ENCODE measurements at regions not wholly inside any gene's neighbourhood (a gene's known extent, or its start where the extent isn't known, plus 50 kb on each side); places are given as distances from the start of the nearest gene placed in this dataset.

DNA sequence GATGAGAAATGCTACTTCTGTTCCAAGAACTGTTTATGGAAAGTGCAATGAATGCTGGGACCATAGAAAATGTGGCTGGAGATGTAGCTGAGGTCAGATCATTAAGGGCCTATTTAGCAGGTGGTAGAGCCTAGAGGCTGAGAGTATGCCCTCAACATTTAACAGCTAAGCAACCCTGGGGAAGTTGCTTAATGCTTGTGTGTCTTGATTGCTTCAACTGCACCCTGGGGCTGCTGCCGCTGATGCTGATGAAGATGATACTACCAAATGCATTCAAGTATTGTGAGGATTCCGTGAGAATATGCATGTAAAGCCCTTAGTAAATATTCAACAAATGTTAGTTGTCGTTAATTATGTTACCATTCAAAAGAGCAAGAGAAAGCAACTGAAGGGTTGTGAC lies 273.2 kb downstream of the BCL11A start:
- H3K79me1 ChIP-seq (ENCODE audit: low read length) = no peaks in the 10 kb centered on the region
- no peaks in the 10 kb centered on the region for H3K27me3 ChIP-seq (ENCODE audit: insufficient read depth, low read length, poor library complexity)
- no peak overlapping the region for H3K4ac ChIP-seq (ENCODE audit: low read depth, low read length)
- no peaks in the 10 kb centered on the region for H3K79me2 ChIP-seq (ENCODE audit: control insufficient read depth, insufficient read depth, low read length)
- H3K27ac ChIP-seq (ENCODE audit: low read depth, low read length) = no peak overlapping the region
- no CpG with 5 or more reads among the region's 3 CpGs for WGBS (ENCODE audit: extremely low coverage, insufficient coverage, low lambda C conversion rate)
- H2AK5ac ChIP-seq (ENCODE audit: low read length) = no peak overlapping the region
- no peak overlapping the region for H4K5ac ChIP-seq (ENCODE audit: low read length)
- no peak overlapping the region for H3K18ac ChIP-seq (ENCODE audit: low read length)
- DNase-seq = no peak
- no peak overlapping the region for H4K8ac ChIP-seq (ENCODE audit: low read depth, low read length)
- H2BK5ac ChIP-seq (ENCODE audit: low read length) = no peak overlapping the region
- no peak overlapping the region for H3K56ac ChIP-seq (ENCODE audit: low read length)
- H3K9ac ChIP-seq (ENCODE audit: low read length) = no peak overlapping the region
- H3K23ac ChIP-seq (ENCODE audit: low read length) = no peak overlapping the region
- no peak overlapping the region for H3K4me3 ChIP-seq (ENCODE audit: low read length)
- H2BK120ac ChIP-seq (ENCODE audit: low read depth, low read length) = no peak overlapping the region
- H2BK15ac ChIP-seq (replicated peaks; ENCODE audit: low read depth) = no peak overlapping the region
- H3K36me3 ChIP-seq (ENCODE audit: control insufficient read depth, insufficient read depth, low read length) = no peaks in the 10 kb centered on the region
- H3K4me1 ChIP-seq (ENCODE audit: control insufficient read depth, low read depth, low read length) = no peaks in the 10 kb centered on the region
- H3K4me2 ChIP-seq (ENCODE audit: low read length) = no peak overlapping the region

DNA sequence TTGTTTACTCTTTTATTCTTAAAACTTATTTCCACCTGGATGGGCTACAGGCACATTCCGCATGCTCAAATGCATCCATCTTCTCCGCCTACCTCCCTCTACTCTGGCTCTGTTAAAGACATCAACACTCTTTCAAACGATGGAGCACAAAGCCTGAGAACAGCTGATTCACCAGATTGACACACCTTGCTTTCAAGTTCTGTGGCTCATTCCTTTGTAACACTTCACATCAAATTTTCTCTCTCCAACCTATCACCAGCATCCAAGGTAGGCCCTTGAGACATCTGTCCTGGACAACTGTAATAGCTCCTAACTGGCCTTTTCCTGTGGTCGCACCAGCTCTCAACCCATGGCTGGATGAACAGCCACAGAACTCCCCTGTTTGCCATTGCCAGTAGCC lies 274.5 kb downstream of the BCL11A start:
- Histone ChIP-seq H4K5ac (ENCODE audit: low read length) (no peak overlapping the region), H3K23ac (ENCODE audit: low read length) (no peak overlapping the region), H3K18ac (ENCODE audit: low read length) (no peak overlapping the region), H3K27me3 (ENCODE audit: insufficient read depth, low read length, poor library complexity) (no peaks in the 10 kb centered on the region), H3K27ac (ENCODE audit: low read depth, low read length) (no peak overlapping the region), H3K79me2 (ENCODE audit: control insufficient read depth, insufficient read depth, low read length) (no peaks in the 10 kb centered on the region), H2AK5ac (ENCODE audit: low read length) (no peak overlapping the region), H3K4ac (ENCODE audit: low read depth, low read length) (no peak overlapping the region), H3K79me1 (ENCODE audit: low read length) (no peaks in the 10 kb centered on the region), H3K36me3 (ENCODE audit: control insufficient read depth, insufficient read depth, low read length) (no peaks in the 10 kb centered on the region), H3K4me2 (ENCODE audit: low read length) (no peak overlapping the region), H2BK15ac (replicated peaks; ENCODE audit: low read depth) (no peak overlapping the region), H3K56ac (ENCODE audit: low read length) (no peak overlapping the region), H2BK120ac (ENCODE audit: low read depth, low read length) (no peak overlapping the region), H3K4me1 (ENCODE audit: control insufficient read depth, low read depth, low read length) (no peaks in the 10 kb centered on the region), H2BK5ac (ENCODE audit: low read length) (no peak overlapping the region), H3K4me3 (ENCODE audit: low read length) (no peak overlapping the region), H4K8ac (ENCODE audit: low read depth, low read length) (no peak overlapping the region), H3K9ac (ENCODE audit: low read length) (no peak overlapping the region)
- WGBS (ENCODE audit: extremely low coverage, insufficient coverage, low lambda C conversion rate) = no CpG with 5 or more reads among the region's 4 CpGs
- no peak for DNase-seq

DNA sequence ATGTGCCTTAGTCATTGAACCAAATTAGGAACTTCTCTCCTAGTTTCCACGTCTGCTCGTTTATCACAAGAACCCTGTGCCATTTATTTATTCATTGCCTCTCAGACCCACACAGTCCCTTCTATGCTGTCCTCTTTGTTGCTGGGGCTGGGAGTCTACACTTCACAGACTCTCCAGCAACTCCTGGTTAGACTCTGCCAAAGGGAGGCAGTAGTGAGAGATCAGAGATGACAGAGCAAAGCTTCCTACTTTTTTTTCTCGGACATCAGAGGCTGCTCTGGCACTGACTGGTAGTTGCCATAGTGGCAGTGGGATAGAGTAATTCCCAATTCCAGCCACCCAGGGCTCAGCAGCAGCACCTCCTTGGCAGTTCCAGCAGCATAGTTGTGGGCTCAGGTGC lies 277.5 kb downstream of the BCL11A start:
- Histone ChIP-seq H2AK5ac (ENCODE audit: low read length) (no peak overlapping the region), H3K4ac (ENCODE audit: low read depth, low read length) (no peak overlapping the region), H3K4me3 (ENCODE audit: low read length) (no peak overlapping the region), H4K8ac (ENCODE audit: low read depth, low read length) (no peak overlapping the region), H3K4me1 (ENCODE audit: control insufficient read depth, low read depth, low read length) (no peaks in the 10 kb centered on the region), H3K27me3 (ENCODE audit: insufficient read depth, low read length, poor library complexity) (no peaks in the 10 kb centered on the region), H3K23ac (ENCODE audit: low read length) (no peak overlapping the region), H3K56ac (ENCODE audit: low read length) (no peak overlapping the region), H4K5ac (ENCODE audit: low read length) (no peak overlapping the region), H2BK120ac (ENCODE audit: low read depth, low read length) (no peak overlapping the region), H3K27ac (ENCODE audit: low read depth, low read length) (no peak overlapping the region), H2BK15ac (replicated peaks; ENCODE audit: low read depth) (no peak overlapping the region), H3K9ac (ENCODE audit: low read length) (no peak overlapping the region), H3K79me2 (ENCODE audit: control insufficient read depth, insufficient read depth, low read length) (no peaks in the 10 kb centered on the region), H2BK5ac (ENCODE audit: low read length) (no peak overlapping the region), H3K18ac (ENCODE audit: low read length) (no peak overlapping the region), H3K36me3 (ENCODE audit: control insufficient read depth, insufficient read depth, low read length) (no peaks in the 10 kb centered on the region), H3K79me1 (ENCODE audit: low read length) (no peaks in the 10 kb centered on the region), H3K4me2 (ENCODE audit: low read length) (no peak overlapping the region)
- no CpG with 5 or more reads among the region's 3 CpGs for WGBS (ENCODE audit: extremely low coverage, insufficient coverage, low lambda C conversion rate)
- DNase-seq = peak; percentile 55

DNA sequence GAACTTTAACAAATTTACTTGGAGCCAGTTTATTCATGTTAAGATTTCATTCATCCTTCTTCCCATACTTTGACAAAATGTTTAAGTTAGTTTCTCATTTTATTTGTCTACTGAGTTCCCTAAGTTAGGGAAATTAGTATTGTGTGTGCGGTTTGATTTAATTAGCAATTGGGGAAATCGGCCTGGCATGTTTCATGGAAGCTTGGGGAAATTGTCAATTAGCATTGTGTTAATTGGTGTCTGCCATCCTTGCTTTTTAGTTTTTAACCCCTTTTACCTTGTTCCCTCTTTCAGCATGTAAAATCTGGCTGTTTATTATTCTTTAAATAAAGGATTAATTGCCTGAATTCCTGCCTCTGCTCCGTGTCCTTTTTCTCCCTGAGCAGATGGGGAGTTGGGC lies 279.6 kb downstream of the BCL11A start:
- no peak overlapping the region for H3K4me2 ChIP-seq (ENCODE audit: low read length)
- no peak overlapping the region for H2AK5ac ChIP-seq (ENCODE audit: low read length)
- H3K79me1 ChIP-seq (ENCODE audit: low read length) = no peaks in the 10 kb centered on the region
- H2BK5ac ChIP-seq (ENCODE audit: low read length) = no peak overlapping the region
- no peak overlapping the region for H2BK120ac ChIP-seq (ENCODE audit: low read depth, low read length)
- H3K9ac ChIP-seq (ENCODE audit: low read length) = no peak overlapping the region
- no peak overlapping the region for H3K23ac ChIP-seq (ENCODE audit: low read length)
- no peaks in the 10 kb centered on the region for H3K4me1 ChIP-seq (ENCODE audit: control insufficient read depth, low read depth, low read length)
- H3K36me3 ChIP-seq (ENCODE audit: control insufficient read depth, insufficient read depth, low read length) = no peaks in the 10 kb centered on the region
- H4K5ac ChIP-seq (ENCODE audit: low read length) = no peak overlapping the region
- no peak overlapping the region for H3K18ac ChIP-seq (ENCODE audit: low read length)
- H4K8ac ChIP-seq (ENCODE audit: low read depth, low read length) = no peak overlapping the region
- H3K56ac ChIP-seq (ENCODE audit: low read length) = no peak overlapping the region
- H3K4me3 ChIP-seq (ENCODE audit: low read length) = no peak overlapping the region
- H2BK15ac ChIP-seq (replicated peaks; ENCODE audit: low read depth) = no peak overlapping the region
- H3K27ac ChIP-seq (ENCODE audit: low read depth, low read length) = no peak overlapping the region
- H3K4ac ChIP-seq (ENCODE audit: low read depth, low read length) = no peak overlapping the region
- no peak for DNase-seq
- no peaks in the 10 kb centered on the region for H3K27me3 ChIP-seq (ENCODE audit: insufficient read depth, low read length, poor library complexity)
- WGBS (ENCODE audit: extremely low coverage, insufficient coverage, low lambda C conversion rate) = no CpG with 5 or more reads among the region's 3 CpGs
- H3K79me2 ChIP-seq (ENCODE audit: control insufficient read depth, insufficient read depth, low read length) = no peaks in the 10 kb centered on the region

DNA sequence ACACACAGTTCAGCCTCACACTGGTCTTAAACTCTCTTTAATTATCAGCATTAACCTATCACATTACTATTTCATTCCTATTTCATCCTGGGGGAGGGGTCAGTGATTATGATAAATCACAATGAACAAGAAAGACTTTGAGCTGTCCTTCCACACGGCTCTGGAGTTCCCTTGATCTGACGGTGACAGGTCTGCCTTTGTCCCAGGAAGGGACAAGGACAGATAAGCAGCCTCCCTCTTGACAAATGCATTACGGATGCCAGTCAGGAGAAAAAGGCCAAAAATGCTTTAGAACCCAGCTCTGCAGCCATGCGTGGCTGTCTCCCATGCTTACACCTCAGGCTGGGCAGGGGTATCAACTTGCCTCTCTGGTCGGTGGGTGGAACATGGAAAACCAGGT lies 281.7 kb downstream of the BCL11A start:
- no peaks in the 10 kb centered on the region for H3K79me2 ChIP-seq (ENCODE audit: control insufficient read depth, insufficient read depth, low read length)
- H2AK5ac ChIP-seq (ENCODE audit: low read length) = no peak overlapping the region
- no peaks in the 10 kb centered on the region for H3K4me1 ChIP-seq (ENCODE audit: control insufficient read depth, low read depth, low read length)
- H3K4me2 ChIP-seq (ENCODE audit: low read length) = no peak overlapping the region
- H3K9ac ChIP-seq (ENCODE audit: low read length) = no peak overlapping the region
- H3K56ac ChIP-seq (ENCODE audit: low read length) = no peak overlapping the region
- H4K5ac ChIP-seq (ENCODE audit: low read length) = no peak overlapping the region
- H3K18ac ChIP-seq (ENCODE audit: low read length) = no peak overlapping the region
- H3K27ac ChIP-seq (ENCODE audit: low read depth, low read length) = no peak overlapping the region
- DNase-seq = no peak
- H2BK5ac ChIP-seq (ENCODE audit: low read length) = no peak overlapping the region
- H2BK15ac ChIP-seq (replicated peaks; ENCODE audit: low read depth) = no peak overlapping the region
- no peaks in the 10 kb centered on the region for H3K79me1 ChIP-seq (ENCODE audit: low read length)
- no peak overlapping the region for H3K23ac ChIP-seq (ENCODE audit: low read length)
- WGBS (ENCODE audit: extremely low coverage, insufficient coverage, low lambda C conversion rate) = no CpG with 5 or more reads among the region's 5 CpGs
- no peak overlapping the region for H3K4me3 ChIP-seq (ENCODE audit: low read length)
- H3K27me3 ChIP-seq (ENCODE audit: insufficient read depth, low read length, poor library complexity) = no peaks in the 10 kb centered on the region
- H3K36me3 ChIP-seq (ENCODE audit: control insufficient read depth, insufficient read depth, low read length) = no peaks in the 10 kb centered on the region
- H4K8ac ChIP-seq (ENCODE audit: low read depth, low read length) = no peak overlapping the region
- no peak overlapping the region for H3K4ac ChIP-seq (ENCODE audit: low read depth, low read length)
- H2BK120ac ChIP-seq (ENCODE audit: low read depth, low read length) = no peak overlapping the region

DNA sequence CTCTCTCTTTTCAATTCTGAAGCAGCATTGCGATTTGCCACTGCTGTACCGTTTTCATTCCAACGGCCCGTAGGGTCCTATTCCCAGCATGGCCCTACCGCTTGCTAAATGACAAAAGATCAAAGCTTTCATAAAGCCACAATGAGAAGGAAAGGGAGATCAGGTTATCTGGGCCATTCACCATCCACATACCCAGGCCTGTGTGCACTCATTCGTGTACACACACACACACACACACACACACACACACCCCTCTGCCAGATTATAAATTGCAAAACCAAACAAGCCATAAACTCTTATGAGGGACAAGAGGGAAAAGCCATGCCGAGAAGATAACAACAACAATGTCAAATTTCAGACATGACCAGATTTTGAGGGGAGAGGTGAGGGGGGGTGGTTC lies 282.3 kb downstream of the BCL11A start:
- Histone ChIP-seq H3K4me2 (ENCODE audit: low read length) (no peak overlapping the region), H2AK5ac (ENCODE audit: low read length) (no peak overlapping the region), H2BK15ac (replicated peaks; ENCODE audit: low read depth) (no peak overlapping the region), H4K8ac (ENCODE audit: low read depth, low read length) (no peak overlapping the region), H3K18ac (ENCODE audit: low read length) (no peak overlapping the region), H3K4ac (ENCODE audit: low read depth, low read length) (no peak overlapping the region), H3K4me3 (ENCODE audit: low read length) (no peak overlapping the region), H3K4me1 (ENCODE audit: control insufficient read depth, low read depth, low read length) (no peaks in the 10 kb centered on the region), H3K79me1 (ENCODE audit: low read length) (no peaks in the 10 kb centered on the region), H2BK120ac (ENCODE audit: low read depth, low read length) (no peak overlapping the region), H3K36me3 (ENCODE audit: control insufficient read depth, insufficient read depth, low read length) (no peaks in the 10 kb centered on the region), H3K27me3 (ENCODE audit: insufficient read depth, low read length, poor library complexity) (no peaks in the 10 kb centered on the region), H2BK5ac (ENCODE audit: low read length) (no peak overlapping the region), H3K23ac (ENCODE audit: low read length) (no peak overlapping the region), H3K9ac (ENCODE audit: low read length) (no peak overlapping the region), H4K5ac (ENCODE audit: low read length) (no peak overlapping the region), H3K79me2 (ENCODE audit: control insufficient read depth, insufficient read depth, low read length) (no peaks in the 10 kb centered on the region), H3K27ac (ENCODE audit: low read depth, low read length) (no peak overlapping the region), H3K56ac (ENCODE audit: low read length) (no peak overlapping the region)
- no peak for DNase-seq
- no CpG with 5 or more reads among the region's 7 CpGs for WGBS (ENCODE audit: extremely low coverage, insufficient coverage, low lambda C conversion rate)

Measured in mesendoderm (in vitro differentiated cells).